Heart left ventricle (tissue), 13 donors: ENCODE measurements at regions not wholly inside any gene's neighbourhood (a gene's known extent, or its start where the extent isn't known, plus 50 kb on each side); places are given as distances from the start of the nearest gene placed in this dataset.

Experiments
- CTCF ChIP-seq, 12 donors: fragments of 200-600 bp; sonication (generic) in 4 of 12; IDR thresholded peaks; one replicate each; pipeline versions ENCODE4 v1.5.0 to v1.8.0; 2018 to 2022; ENCODE audit warnings: antibody characterized with exemption in 12 of 12, mild to moderate bottlenecking in 5 of 12
- POLR2A ChIP-seq, 2 donors: fragments of 450-650 bp; IDR thresholded peaks; one replicate each; pipeline ENCODE4 v1.6.1; 2017; ENCODE audit warnings: antibody characterized with exemption in 2 of 2, mild to moderate bottlenecking in 2 of 2, moderate library complexity in 2 of 2
- donor health status: ischemic (EF 13 %, LVEDD 7.1; RV severe dilation, severe dysfunction).
- donor health status: DM: no; HTN: yes; CAD: no.
- donor health status: DM: no; HTN: no; CAD: no.
- donor health status: ischemic (EF 25% LVEDD 6.9; RV normal size, moderate dysfunction).
- donor health status: ischemic (EF 25% LVEDD 5.7; RV mildly dilated, moderate dysfunction).
- donor health status: ischemic (EF 35%, LVEDD 5.7; RV mildly dilated, moderate dysfunction).
- donor health status: nonischemic (EF 11% LVEDD 7.7; RV severe dilation, severe dysfunction).
- donor health status: DM: yes; HTN: yes; CAD: no.
- donor health status: PGD.
- donor health status: ischemic (EF 29% LVEDD 5.4; RV normal size, mild dysfunction).
- donor health status: nonischemic (EF 23%, LVEDD 6.1; RV moderate dilation, normal function).

DNA sequence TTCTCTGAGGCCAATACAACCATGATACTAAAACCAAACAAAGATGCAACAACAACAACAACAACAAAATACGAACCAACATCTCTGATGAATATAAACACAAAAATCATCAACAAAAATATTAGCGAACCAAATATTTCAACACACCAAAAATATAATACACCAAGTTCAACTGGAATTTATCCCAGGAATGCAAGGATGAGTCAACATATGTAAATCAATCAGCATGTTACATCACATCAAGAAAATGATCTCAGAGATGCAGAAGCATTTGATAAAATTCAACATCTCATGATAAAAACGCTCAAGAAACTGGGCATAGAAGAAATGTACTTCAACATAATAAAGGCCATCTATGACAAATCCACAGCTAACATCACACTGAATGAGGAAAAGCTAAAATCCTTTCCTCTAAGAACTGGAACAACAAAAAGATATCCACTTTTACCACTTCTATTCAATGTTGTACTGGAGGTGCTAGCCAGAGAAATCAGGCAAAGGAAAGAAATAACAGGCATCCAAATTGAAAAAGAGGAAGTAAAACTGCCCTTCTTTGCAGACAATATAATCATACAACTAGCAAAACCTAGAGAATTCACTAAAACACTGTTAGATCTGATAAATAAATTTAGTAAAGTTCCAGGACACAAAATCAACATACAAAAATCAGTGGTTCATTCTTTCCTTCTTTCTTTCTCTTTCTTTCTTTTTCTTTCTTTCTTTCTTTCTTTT is 2448.7 kb upstream of the PCDH20 start:
- TF ChIP-seq CTCF (IDR thresholded peaks at IDR 0.05) (no peak), POLR2A (IDR thresholded peaks at IDR 0.05) (no peak)
